ENCODE measurements at regions not wholly inside any gene's neighbourhood (a gene's known extent, or its start where the extent isn't known, plus 50 kb on each side); places are given as distances from the start of the nearest gene placed in this dataset.

DNA sequence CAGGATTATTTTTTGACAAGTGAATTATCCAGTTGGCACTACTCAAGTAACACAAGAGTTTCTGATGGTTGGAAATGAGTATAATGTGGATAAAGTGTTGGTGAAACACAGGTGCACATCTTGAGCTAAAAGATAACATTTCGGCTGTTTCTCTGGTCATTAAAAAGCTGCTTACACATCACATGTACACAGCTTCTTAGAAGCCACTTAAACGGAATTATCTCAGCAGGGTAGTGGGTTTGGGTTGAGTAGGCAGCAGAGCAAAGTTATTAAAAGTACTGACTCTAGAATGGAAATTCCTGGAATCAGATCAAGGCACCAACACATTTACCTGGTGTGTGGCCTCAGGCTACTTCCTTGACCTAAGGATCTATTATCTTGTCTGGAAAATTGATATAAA is 55.4 kb upstream of the RASSF6 start:
- TF ChIP-seq POLR2A (IDR thresholded peaks at IDR 0.05) = no peak
- TF ChIP-seq, protein P1, sequence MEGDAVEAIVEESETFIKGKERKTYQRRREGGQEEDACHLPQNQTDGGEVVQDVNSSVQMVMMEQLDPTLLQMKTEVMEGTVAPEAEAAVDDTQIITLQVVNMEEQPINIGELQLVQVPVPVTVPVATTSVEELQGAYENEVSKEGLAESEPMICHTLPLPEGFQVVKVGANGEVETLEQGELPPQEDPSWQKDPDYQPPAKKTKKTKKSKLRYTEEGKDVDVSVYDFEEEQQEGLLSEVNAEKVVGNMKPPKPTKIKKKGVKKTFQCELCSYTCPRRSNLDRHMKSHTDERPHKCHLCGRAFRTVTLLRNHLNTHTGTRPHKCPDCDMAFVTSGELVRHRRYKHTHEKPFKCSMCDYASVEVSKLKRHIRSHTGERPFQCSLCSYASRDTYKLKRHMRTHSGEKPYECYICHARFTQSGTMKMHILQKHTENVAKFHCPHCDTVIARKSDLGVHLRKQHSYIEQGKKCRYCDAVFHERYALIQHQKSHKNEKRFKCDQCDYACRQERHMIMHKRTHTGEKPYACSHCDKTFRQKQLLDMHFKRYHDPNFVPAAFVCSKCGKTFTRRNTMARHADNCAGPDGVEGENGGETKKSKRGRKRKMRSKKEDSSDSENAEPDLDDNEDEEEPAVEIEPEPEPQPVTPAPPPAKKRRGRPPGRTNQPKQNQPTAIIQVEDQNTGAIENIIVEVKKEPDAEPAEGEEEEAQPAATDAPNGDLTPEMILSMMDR (IDR thresholded peaks at IDR 0.05) = no peak

Measured in Peyer's patch (tissue), 4 donors.